Vagina (tissue), 2 donors: ENCODE measurements at regions not wholly inside any gene's neighbourhood (a gene's known extent, or its start where the extent isn't known, plus 50 kb on each side); places are given as distances from the start of the nearest gene placed in this dataset.

Experiments used
- POLR2A ChIP-seq, 2 donors: fragments of 450-650 bp; IDR thresholded peaks; one replicate each; pipeline ENCODE4 v1.6.1; 2017; ENCODE audit warnings: antibody characterized with exemption in 2 of 2, mild to moderate bottlenecking in 2 of 2, moderate library complexity in 2 of 2
- TF ChIP-seq, protein P1 (sequence below), 3 experiments: fragments of 450-650 bp in 2 of 3; fragments of 200-600 bp in 1 of 3; sonication (generic) in 1 of 3; IDR thresholded peaks; one replicate each; pipeline ENCODE4 v1.5.1; 2017 to 2019; ENCODE audit warnings: antibody characterized with exemption in 3 of 3, mild to moderate bottlenecking in 2 of 3, moderate library complexity in 2 of 3

- TF ChIP-seq, protein P1, sequence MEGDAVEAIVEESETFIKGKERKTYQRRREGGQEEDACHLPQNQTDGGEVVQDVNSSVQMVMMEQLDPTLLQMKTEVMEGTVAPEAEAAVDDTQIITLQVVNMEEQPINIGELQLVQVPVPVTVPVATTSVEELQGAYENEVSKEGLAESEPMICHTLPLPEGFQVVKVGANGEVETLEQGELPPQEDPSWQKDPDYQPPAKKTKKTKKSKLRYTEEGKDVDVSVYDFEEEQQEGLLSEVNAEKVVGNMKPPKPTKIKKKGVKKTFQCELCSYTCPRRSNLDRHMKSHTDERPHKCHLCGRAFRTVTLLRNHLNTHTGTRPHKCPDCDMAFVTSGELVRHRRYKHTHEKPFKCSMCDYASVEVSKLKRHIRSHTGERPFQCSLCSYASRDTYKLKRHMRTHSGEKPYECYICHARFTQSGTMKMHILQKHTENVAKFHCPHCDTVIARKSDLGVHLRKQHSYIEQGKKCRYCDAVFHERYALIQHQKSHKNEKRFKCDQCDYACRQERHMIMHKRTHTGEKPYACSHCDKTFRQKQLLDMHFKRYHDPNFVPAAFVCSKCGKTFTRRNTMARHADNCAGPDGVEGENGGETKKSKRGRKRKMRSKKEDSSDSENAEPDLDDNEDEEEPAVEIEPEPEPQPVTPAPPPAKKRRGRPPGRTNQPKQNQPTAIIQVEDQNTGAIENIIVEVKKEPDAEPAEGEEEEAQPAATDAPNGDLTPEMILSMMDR (IDR thresholded peaks at IDR 0.05): no peak
- no peak for TF ChIP-seq POLR2A (IDR thresholded peaks at IDR 0.05)
These were observed 567.2 kb downstream of the TMX3 start for GRCh38 chr18:68147728-68148127.
